DND-41 (cell line): ENCODE measurements at regions not wholly inside any gene's neighbourhood (a gene's known extent, or its start where the extent isn't known, plus 50 kb on each side); places are given as distances from the start of the nearest gene placed in this dataset.

Experiments
- ATAC-seq: fragments of 200-7000 bp; cut with Tn5 transposase; 3 replicates; pipeline ENCODE4 v1.9.1; 2021; ENCODE audit warnings: low read depth; ENCODE audit not compliant: insufficient read depth
- DNase-seq: peaks from one replicate; pipeline ENCODE4 v3.0.0-alpha.2; 2020
- H2AFZ ChIP-seq: 2 replicates; pipeline ENCODE4 v1.6.0; 2012; ENCODE audit warnings: low read depth, low read length
- H3K27ac ChIP-seq: 2 replicates; pipeline ENCODE4 v1.5.1; 2012; ENCODE audit warnings: low read length, inconsistent platforms
- H3K27me3 ChIP-seq: fragments of 200-600 bp; sonication (generic); 2 replicates; pipeline ENCODE4 v1.6.0; 2012; ENCODE audit warnings: low read length, mild to moderate bottlenecking, inconsistent platforms; ENCODE audit not compliant: insufficient read depth, poor library complexity
- H3K36me3 ChIP-seq: 2 replicates; pipeline ENCODE4 v1.5.1; 2012; ENCODE audit warnings: low read length, inconsistent platforms; ENCODE audit not compliant: insufficient read depth
- H3K4me1 ChIP-seq: 2 replicates; pipeline ENCODE4 v1.5.1; 2012; ENCODE audit warnings: mild to moderate bottlenecking, low read length; ENCODE audit not compliant: insufficient read depth
- H3K4me2 ChIP-seq: 2 replicates; pipeline ENCODE4 v1.6.0; 2012; ENCODE audit warnings: mild to moderate bottlenecking, moderate library complexity, low read length, inconsistent platforms; ENCODE audit not compliant: insufficient read depth
- H3K4me3 ChIP-seq, 2 experiments: fragments of 200-600 bp in 1 of 2; shearing (Covaris generic) in 1 of 2; 2 replicates each; pipeline ENCODE4 v1.5.1; 2012 to 2016; ENCODE audit warnings: inconsistent platforms in 2 of 2, low read length in 2 of 2, mild to moderate bottlenecking in 2 of 2, low read depth in 1 of 2, moderate library complexity in 1 of 2
- H3K79me2 ChIP-seq: 2 replicates; pipeline ENCODE4 v1.6.0; 2012; ENCODE audit warnings: low read length, inconsistent platforms; ENCODE audit not compliant: insufficient read depth
- H3K9ac ChIP-seq: 2 replicates; pipeline ENCODE4 v1.6.0; 2012; ENCODE audit warnings: low read depth, mild to moderate bottlenecking, inconsistent platforms, low read length, moderate library complexity
- H3K9me3 ChIP-seq: 2 replicates; pipeline ENCODE4 v1.5.1; 2012; ENCODE audit warnings: low read length, moderate library complexity, mild to moderate bottlenecking, inconsistent platforms; ENCODE audit not compliant: insufficient read depth, severe bottlenecking
- H4K20me1 ChIP-seq: 2 replicates; pipeline ENCODE4 v1.6.0; 2012; ENCODE audit warnings: low read length; ENCODE audit not compliant: insufficient read depth
- EZH2 ChIP-seq: IDR thresholded peaks from 3 replicates; pipeline ENCODE4 v1.6.1; 2012; ENCODE audit warnings: borderline replicate concordance, low read depth, mild to moderate bottlenecking, moderate library complexity, low read length, inconsistent platforms; ENCODE audit not compliant: severe bottlenecking
- TF ChIP-seq, protein P1 (sequence below): IDR thresholded peaks from 2 replicates; pipeline ENCODE4 v1.5.1; 2012; ENCODE audit warnings: borderline replicate concordance, low read length, moderate library complexity, mild to moderate bottlenecking; ENCODE audit not compliant: poor library complexity, severe bottlenecking; ENCODE audit errors: extremely low read depth

DNA sequence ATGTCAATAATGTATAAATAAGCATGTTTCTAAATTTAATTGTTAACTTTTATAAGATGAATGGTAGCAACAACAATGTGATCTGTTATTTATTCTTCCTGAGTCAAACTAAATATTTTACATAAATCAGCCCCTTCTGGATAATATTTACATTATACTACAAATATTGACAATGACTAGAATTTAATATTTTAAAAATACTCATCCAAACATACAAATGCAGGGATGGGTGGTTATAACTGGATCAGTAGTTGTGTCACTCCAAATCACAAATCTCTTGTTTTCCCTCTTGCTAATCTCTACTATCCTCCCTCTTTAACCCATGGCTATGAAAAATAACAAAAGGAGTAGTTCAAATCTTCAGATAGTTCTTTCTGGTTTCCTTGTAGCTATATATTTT is 407.0 kb downstream of the HTR7 start:
- H2AFZ ChIP-seq: no peak overlapping the region
- ATAC-seq: no peak

DNA sequence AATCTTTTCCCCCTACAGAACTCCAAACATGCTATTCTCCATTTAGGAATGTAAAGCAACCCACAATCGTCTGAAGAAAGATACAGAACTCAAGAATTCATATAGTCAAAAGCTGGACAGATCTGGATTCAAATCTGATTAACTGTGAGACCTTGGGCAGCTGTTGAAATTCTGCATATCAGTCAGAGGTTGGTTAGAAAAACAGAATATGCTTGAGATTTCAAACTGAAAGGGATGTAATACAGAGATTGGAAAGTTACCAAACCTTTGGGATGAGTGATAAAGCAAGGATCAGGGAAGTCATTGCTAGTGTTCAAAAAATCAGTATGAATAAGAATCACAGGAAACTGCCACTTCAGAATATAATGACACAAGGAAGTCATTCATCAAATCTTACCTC is 406.6 kb downstream of the HTR7 start:
- H3K9ac ChIP-seq: no peak overlapping the region
- H2AFZ ChIP-seq: no peak overlapping the region
- H3K27ac ChIP-seq: no peak overlapping the region

More for the DNA sequence above, 407.0 kb downstream of the HTR7 start:
- no peak overlapping the region for H3K4me3 ChIP-seq
- H3K9ac ChIP-seq: no peak overlapping the region
- H3K4me2 ChIP-seq: no peak overlapping the region
- no peaks in the 10 kb centered on the region for H3K27me3 ChIP-seq
- no peak for DNase-seq
- no peaks in the 10 kb centered on the region for H3K4me1 ChIP-seq
- H4K20me1 ChIP-seq: no peaks in the 10 kb centered on the region
- TF ChIP-seq, protein P1, sequence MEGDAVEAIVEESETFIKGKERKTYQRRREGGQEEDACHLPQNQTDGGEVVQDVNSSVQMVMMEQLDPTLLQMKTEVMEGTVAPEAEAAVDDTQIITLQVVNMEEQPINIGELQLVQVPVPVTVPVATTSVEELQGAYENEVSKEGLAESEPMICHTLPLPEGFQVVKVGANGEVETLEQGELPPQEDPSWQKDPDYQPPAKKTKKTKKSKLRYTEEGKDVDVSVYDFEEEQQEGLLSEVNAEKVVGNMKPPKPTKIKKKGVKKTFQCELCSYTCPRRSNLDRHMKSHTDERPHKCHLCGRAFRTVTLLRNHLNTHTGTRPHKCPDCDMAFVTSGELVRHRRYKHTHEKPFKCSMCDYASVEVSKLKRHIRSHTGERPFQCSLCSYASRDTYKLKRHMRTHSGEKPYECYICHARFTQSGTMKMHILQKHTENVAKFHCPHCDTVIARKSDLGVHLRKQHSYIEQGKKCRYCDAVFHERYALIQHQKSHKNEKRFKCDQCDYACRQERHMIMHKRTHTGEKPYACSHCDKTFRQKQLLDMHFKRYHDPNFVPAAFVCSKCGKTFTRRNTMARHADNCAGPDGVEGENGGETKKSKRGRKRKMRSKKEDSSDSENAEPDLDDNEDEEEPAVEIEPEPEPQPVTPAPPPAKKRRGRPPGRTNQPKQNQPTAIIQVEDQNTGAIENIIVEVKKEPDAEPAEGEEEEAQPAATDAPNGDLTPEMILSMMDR: no peak
- TF ChIP-seq EZH2: no peak
- no peaks in the 10 kb centered on the region for H3K79me2 ChIP-seq
- H3K36me3 ChIP-seq: no peaks in the 10 kb centered on the region
- no peak overlapping the region for H3K27ac ChIP-seq
- H3K9me3 ChIP-seq: no peaks in the 10 kb centered on the region

DNA sequence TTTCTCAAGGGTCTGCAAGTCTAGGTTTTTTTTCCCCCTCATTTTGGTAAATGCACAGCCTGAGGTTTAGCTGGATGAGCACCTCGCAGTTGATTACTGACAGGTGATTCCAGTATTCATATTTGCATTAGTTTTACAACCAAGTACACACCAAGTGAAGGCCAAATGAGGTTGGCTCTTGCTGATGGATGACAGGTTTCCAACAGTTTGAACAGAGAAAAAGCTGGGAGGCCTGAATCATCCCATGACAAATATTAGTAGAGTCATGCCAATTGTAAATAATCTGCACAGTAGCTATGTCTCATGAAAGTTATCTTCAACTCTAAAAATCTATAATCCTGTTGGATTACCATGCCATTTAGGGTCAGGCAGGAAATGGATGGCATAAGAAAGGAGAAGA is 399.8 kb downstream of the HTR7 start:
- Histone ChIP-seq H3K4me2 (no peak overlapping the region), H2AFZ (no peak overlapping the region)

More for the DNA sequence above, 406.6 kb downstream of the HTR7 start:
- no peaks in the 10 kb centered on the region for H3K79me2 ChIP-seq
- DNase-seq: no peak
- H3K9me3 ChIP-seq: no peaks in the 10 kb centered on the region
- no peak for TF ChIP-seq EZH2
- TF ChIP-seq, protein P1: no peak
- ATAC-seq: no peak
- no peaks in the 10 kb centered on the region for H3K36me3 ChIP-seq
- no peaks in the 10 kb centered on the region for H3K4me1 ChIP-seq
- no peak overlapping the region for H3K4me3 ChIP-seq
- no peak overlapping the region for H3K4me2 ChIP-seq
- H4K20me1 ChIP-seq: no peaks in the 10 kb centered on the region
- no peaks in the 10 kb centered on the region for H3K27me3 ChIP-seq

More for the DNA sequence above, 399.8 kb downstream of the HTR7 start:
- H3K4me3 ChIP-seq: no peak overlapping the region
- H3K36me3 ChIP-seq: no peaks in the 10 kb centered on the region
- peaks cover 9% of the 10 kb centered on the region for H3K27me3 ChIP-seq
- DNase-seq (no peak), ATAC-seq (no peak)
- no peaks in the 10 kb centered on the region for H3K79me2 ChIP-seq
- H3K9ac ChIP-seq: no peak overlapping the region
- H3K27ac ChIP-seq: no peak overlapping the region
- TF ChIP-seq, protein P1: no peak
- TF ChIP-seq EZH2: no peak
- H3K4me1 ChIP-seq: no peaks in the 10 kb centered on the region
- H3K9me3 ChIP-seq: no peaks in the 10 kb centered on the region
- no peaks in the 10 kb centered on the region for H4K20me1 ChIP-seq
